SK-N-SH (cell line): ENCODE measurements at regions not wholly inside any gene's neighbourhood (a gene's known extent, or its start where the extent isn't known, plus 50 kb on each side); places are given as distances from the start of the nearest gene placed in this dataset.

Source experiments
- CTCF ChIA-PET: fragments of 300-600, 350-600 bp; formaldehyde crosslinking; extraction: SDS; loops from one replicate; lab custom pipeline; 2021; lab: Yijun Ruan, JAX
- POLR2A ChIA-PET: fragments of 350-600 bp; sonication (Branson Sonifier 250); formaldehyde crosslinking; extraction: SDS; loops from one replicate; lab custom pipeline; 2020; ENCODE audit warnings: antibody characterized with exemption, inconsistent platforms; lab: Yijun Ruan, JAX
- DNase-seq: peaks from one replicate; pipeline ENCODE4 v3.0.0; 2012
- H2AFZ ChIP-seq: fragments of 200-600 bp; sonication (generic); 2 replicates; pipeline ENCODE4 v1.8.1; 2016; ENCODE audit warnings: antibody characterized with exemption, mild to moderate bottlenecking, low read depth
- H3F3A ChIP-seq: fragments of 200-600 bp; sonication (generic); replicated peaks from 2 replicates; pipeline ENCODE3; 2016; ENCODE audit warnings: antibody characterized with exemption, mild to moderate bottlenecking; ENCODE audit not compliant: insufficient read depth
- H3K27ac ChIP-seq, 2 experiments: fragments of 200-500 bp in 1 of 2; fragments of 200-600 bp in 1 of 2; sonication (Bioruptor generic) in 1 of 2; sonication (generic), shearing (Covaris generic) in 1 of 2; 2 replicates each; pipeline versions ENCODE4 v1.5.1 to v1.6.1; 2014 to 2016; ENCODE audit warnings: low read depth in 2 of 2, inconsistent platforms in 1 of 2, low read length in 1 of 2, mild to moderate bottlenecking in 1 of 2, mixed read lengths in 1 of 2
- H3K27me3 ChIP-seq: fragments of 200-600 bp; sonication (generic), shearing (Covaris generic); 2 replicates; pipeline ENCODE4 v1.6.1; 2016; ENCODE audit warnings: mixed run types; ENCODE audit not compliant: insufficient read depth
- H3K36me3 ChIP-seq, 2 experiments: fragments of 200-500 bp in 1 of 2; fragments of 200-600 bp in 1 of 2; sonication (Bioruptor generic) in 1 of 2; sonication (generic) in 1 of 2; replicated peaks in 1 of 2; 2 replicates each; pipeline versions ENCODE3 to v1.5.1; 2014 to 2016; ENCODE audit warnings: low read length in 1 of 2, mild to moderate bottlenecking in 1 of 2; ENCODE audit not compliant: insufficient read depth in 2 of 2, control insufficient read depth in 1 of 2
- H3K4me1 ChIP-seq, 2 experiments: fragments of 200-500 bp in 1 of 2; fragments of 200-600 bp in 1 of 2; sonication (Bioruptor generic) in 1 of 2; sonication (generic), shearing (Covaris generic) in 1 of 2; 2 replicates each; pipeline versions ENCODE4 v1.5.1 to v1.6.1; 2014 to 2016; ENCODE audit warnings: low read depth in 1 of 2, low read length in 1 of 2, mixed run types in 1 of 2; ENCODE audit not compliant: insufficient read depth in 2 of 2, control insufficient read depth in 1 of 2
- H3K4me2 ChIP-seq: fragments of 200-600 bp; sonication (generic), shearing (Covaris generic); 2 replicates; pipeline ENCODE4 v1.6.1; 2017; ENCODE audit warnings: mixed run types
- H3K4me3 ChIP-seq, 2 experiments: fragments of 200-500 bp in 1 of 2; fragments of 200-600 bp in 1 of 2; sonication (Bioruptor generic) in 1 of 2; sonication (generic), shearing (Covaris generic) in 1 of 2; 2 replicates each; pipeline versions ENCODE4 v1.5.1 to v1.8.1; 2014 to 2016; ENCODE audit warnings: low read depth in 2 of 2, inconsistent platforms in 1 of 2, low read length in 1 of 2, mild to moderate bottlenecking in 1 of 2, mixed read lengths in 1 of 2, moderate library complexity in 1 of 2
- H3K79me2 ChIP-seq: fragments of 200-600 bp; sonication (generic); 2 replicates; pipeline ENCODE4 v1.8.1; 2017; ENCODE audit warnings: mild to moderate bottlenecking; ENCODE audit not compliant: insufficient read depth
- H3K9ac ChIP-seq: fragments of 200-600 bp; sonication (generic); 2 replicates; pipeline ENCODE4 v1.6.1; 2017; ENCODE audit warnings: mixed run types
- H3K9me2 ChIP-seq: fragments of 200-600 bp; sonication (generic); 2 replicates; pipeline ENCODE4 v1.6.1; 2017; ENCODE audit warnings: mixed run types
- H3K9me3 ChIP-seq: fragments of 200-600 bp; sonication (generic); 2 replicates; pipeline ENCODE4 v1.6.1; 2017; ENCODE audit warnings: mixed run types, mild to moderate bottlenecking, moderate library complexity
- H4K20me1 ChIP-seq: fragments of 200-600 bp; sonication (generic); 2 replicates; pipeline ENCODE4 v1.6.1; 2017; ENCODE audit warnings: mild to moderate bottlenecking, mixed run types; ENCODE audit not compliant: insufficient read depth
- CHD2 ChIP-seq: fragments of 150-350 bp; IDR thresholded peaks from 2 replicates; pipeline ENCODE4 v1.6.1; 2018; ENCODE audit warnings: low read length; ENCODE audit not compliant: partially characterized antibody
- ELF1 ChIP-seq: IDR thresholded peaks from 2 replicates; pipeline ENCODE4 v1.4.0; 2012
- EP300 ChIP-seq, 2 experiments: IDR thresholded peaks; 2 replicates each; pipeline versions ENCODE4 v1.4.0 to v1.6.1; 2012; ENCODE audit warnings: borderline replicate concordance in 1 of 2, low read depth in 1 of 2, low read length in 1 of 2
- EZH2phosphoT487 ChIP-seq: fragments of 200-600 bp; sonication (generic); IDR thresholded peaks from 2 replicates; pipeline ENCODE4 v1.6.1; 2017; ENCODE audit warnings: low read depth, mixed run types, mild to moderate bottlenecking, antibody characterized with exemption, moderate library complexity, borderline replicate concordance
- FOXJ3 ChIP-seq: sonication (generic); formaldehyde crosslinking; IDR thresholded peaks from 2 replicates; pipeline ENCODE4 v1.5.1; 2020; ENCODE audit warnings: mild to moderate bottlenecking, missing genetic modification reagents
- FOXM1 ChIP-seq: IDR thresholded peaks from 2 replicates; pipeline ENCODE4 v1.4.0; 2012; ENCODE audit warnings: low read depth, mild to moderate bottlenecking
- GABPA ChIP-seq: IDR thresholded peaks from 2 replicates; pipeline ENCODE4 v1.4.0; 2012; ENCODE audit warnings: low read depth, mild to moderate bottlenecking
- GATA2 ChIP-seq: sonication (generic); formaldehyde crosslinking; IDR thresholded peaks from 2 replicates; pipeline ENCODE4 v1.5.0; 2020; ENCODE audit warnings: mild to moderate bottlenecking, missing genetic modification reagents
- JUND ChIP-seq: IDR thresholded peaks from 2 replicates; pipeline ENCODE4 v1.4.0; 2012
- MEF2A ChIP-seq: IDR thresholded peaks from 2 replicates; pipeline ENCODE4 v1.4.0; 2012; ENCODE audit warnings: low read depth, borderline replicate concordance
- MXI1 ChIP-seq: IDR thresholded peaks from 2 replicates; pipeline ENCODE4 v1.6.1; 2012; ENCODE audit warnings: mild to moderate bottlenecking, low read depth, low read length, improper control_type of control experiment
- NFIC ChIP-seq: IDR thresholded peaks from 2 replicates; pipeline ENCODE4 v1.4.0; 2012; ENCODE audit warnings: borderline replicate concordance
- SIN3A ChIP-seq: IDR thresholded peaks from 2 replicates; pipeline ENCODE4 v1.6.1; 2012; ENCODE audit warnings: low read depth, mild to moderate bottlenecking, low read length, moderate library complexity, borderline replicate concordance
- SMC3 ChIP-seq: IDR thresholded peaks from 2 replicates; pipeline ENCODE4 v1.6.1; 2012; ENCODE audit warnings: low read depth, low read length, improper control_type of control experiment
- TCF12 ChIP-seq: IDR thresholded peaks from 2 replicates; pipeline ENCODE4 v1.4.0; 2012
- TEAD4 ChIP-seq: IDR thresholded peaks from 2 replicates; pipeline ENCODE4 v1.4.0; 2012; ENCODE audit warnings: mild to moderate bottlenecking, borderline replicate concordance; ENCODE audit not compliant: insufficient read depth
- YY1 ChIP-seq: IDR thresholded peaks from 2 replicates; pipeline ENCODE4 v1.4.0; 2012; ENCODE audit warnings: low read depth, mild to moderate bottlenecking
- WGBS: methylation state at CpG from one replicate; pipeline ENCODE4 v1.1.6; 2017; ENCODE audit warnings: low lambda C conversion rate; 5-methylcytosine and 5-hydroxymethylcytosine counted together
- TF ChIP-seq, protein P1 (sequence below): IDR thresholded peaks from 2 replicates; pipeline ENCODE4 v1.4.0; 2012; ENCODE audit warnings: low read depth, borderline replicate concordance
- TF ChIP-seq, protein P2 (sequence below): fragments of 150-350 bp; IDR thresholded peaks from 2 replicates; pipeline ENCODE4 v1.6.1; 2016; ENCODE audit warnings: mild to moderate bottlenecking, low read depth, low read length
- TF ChIP-seq, protein P3 (sequence below): IDR thresholded peaks from 2 replicates; pipeline ENCODE4; 2012
- TF ChIP-seq, protein P4 (sequence below): fragments of 150-350 bp; IDR thresholded peaks from 2 replicates; pipeline ENCODE4 v1.6.1; 2017; ENCODE audit warnings: antibody characterized with exemption, low read length, low read depth, borderline replicate concordance

DNA sequence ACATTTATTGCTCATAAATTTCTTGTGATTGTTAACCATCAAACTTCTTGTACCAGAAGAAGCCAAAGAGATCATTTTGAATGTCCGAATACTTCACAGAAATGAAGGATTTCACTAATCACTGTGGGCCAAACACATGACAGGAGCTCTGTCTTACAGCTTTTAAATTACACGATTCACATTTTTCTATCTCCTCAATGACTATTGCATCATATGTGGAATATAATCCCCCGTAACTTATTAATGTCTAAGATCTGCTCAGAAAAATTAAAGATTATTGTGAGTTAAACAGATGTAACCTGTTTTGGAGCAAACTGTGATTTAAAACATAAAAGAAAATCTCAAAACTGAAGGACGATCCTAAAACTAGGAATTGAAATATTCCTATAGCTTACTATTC lies 645.2 kb upstream of the COX7C start:
- no peaks in the 10 kb centered on the region for H3F3A ChIP-seq
- WGBS, result 4% methylated on average over 4 of the region's 4 CpGs
- no peaks in the 10 kb centered on the region for H3K4me1 ChIP-seq
- no peak overlapping the region for H2AFZ ChIP-seq
- H3K4me3 ChIP-seq, result no peak overlapping the region
- no peaks in the 10 kb centered on the region for H3K36me3 ChIP-seq
- H3K9me3 ChIP-seq, result no peaks in the 10 kb centered on the region
- H4K20me1 ChIP-seq, result no peaks in the 10 kb centered on the region
- POLR2A ChIA-PET, result no interaction called here
- H3K27me3 ChIP-seq, result no peaks in the 10 kb centered on the region
- no peak for TF ChIP-seq FOXM1
- no peak for TF ChIP-seq CHD2
- no peak for TF ChIP-seq SMC3
- no peak for TF ChIP-seq SIN3A
- TF ChIP-seq TCF12, result no peak
- TF ChIP-seq YY1, result no peak
- TF ChIP-seq FOXJ3 (CRISPR knock-in tag), result no peak
- TF ChIP-seq, protein P1, sequence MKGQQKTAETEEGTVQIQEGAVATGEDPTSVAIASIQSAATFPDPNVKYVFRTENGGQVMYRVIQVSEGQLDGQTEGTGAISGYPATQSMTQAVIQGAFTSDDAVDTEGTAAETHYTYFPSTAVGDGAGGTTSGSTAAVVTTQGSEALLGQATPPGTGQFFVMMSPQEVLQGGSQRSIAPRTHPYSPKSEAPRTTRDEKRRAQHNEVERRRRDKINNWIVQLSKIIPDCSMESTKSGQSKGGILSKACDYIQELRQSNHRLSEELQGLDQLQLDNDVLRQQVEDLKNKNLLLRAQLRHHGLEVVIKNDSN, result no peak
- no peak for TF ChIP-seq EP300 (IDR thresholded peaks at IDR 0.05; ENCODE audit: borderline replicate concordance in 1 of 2, low read depth in 1 of 2, low read length in 1 of 2)
- no peak for TF ChIP-seq MXI1
- TF ChIP-seq, protein P2, sequence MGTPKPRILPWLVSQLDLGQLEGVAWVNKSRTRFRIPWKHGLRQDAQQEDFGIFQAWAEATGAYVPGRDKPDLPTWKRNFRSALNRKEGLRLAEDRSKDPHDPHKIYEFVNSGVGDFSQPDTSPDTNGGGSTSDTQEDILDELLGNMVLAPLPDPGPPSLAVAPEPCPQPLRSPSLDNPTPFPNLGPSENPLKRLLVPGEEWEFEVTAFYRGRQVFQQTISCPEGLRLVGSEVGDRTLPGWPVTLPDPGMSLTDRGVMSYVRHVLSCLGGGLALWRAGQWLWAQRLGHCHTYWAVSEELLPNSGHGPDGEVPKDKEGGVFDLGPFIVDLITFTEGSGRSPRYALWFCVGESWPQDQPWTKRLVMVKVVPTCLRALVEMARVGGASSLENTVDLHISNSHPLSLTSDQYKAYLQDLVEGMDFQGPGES, result no peak
- TF ChIP-seq GABPA, result no peak
- no peak for TF ChIP-seq EZH2phosphoT487
- TF ChIP-seq, protein P3, sequence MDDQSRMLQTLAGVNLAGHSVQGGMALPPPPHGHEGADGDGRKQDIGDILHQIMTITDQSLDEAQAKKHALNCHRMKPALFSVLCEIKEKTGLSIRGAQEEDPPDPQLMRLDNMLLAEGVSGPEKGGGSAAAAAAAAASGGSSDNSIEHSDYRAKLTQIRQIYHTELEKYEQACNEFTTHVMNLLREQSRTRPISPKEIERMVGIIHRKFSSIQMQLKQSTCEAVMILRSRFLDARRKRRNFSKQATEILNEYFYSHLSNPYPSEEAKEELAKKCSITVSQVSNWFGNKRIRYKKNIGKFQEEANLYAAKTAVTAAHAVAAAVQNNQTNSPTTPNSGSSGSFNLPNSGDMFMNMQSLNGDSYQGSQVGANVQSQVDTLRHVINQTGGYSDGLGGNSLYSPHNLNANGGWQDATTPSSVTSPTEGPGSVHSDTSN, result no peak
- TF ChIP-seq GATA2, result no peak
- TF ChIP-seq ELF1, result no peak
- no peak for TF ChIP-seq JUND
- no peak for TF ChIP-seq NFIC
- H3K4me2 ChIP-seq, result no peak overlapping the region
- CTCF ChIA-PET, result no interaction called here
- H3K9ac ChIP-seq, result no peak overlapping the region
- no peak for DNase-seq
- no peaks in the 10 kb centered on the region for H3K79me2 ChIP-seq
- no peak overlapping the region for H3K27ac ChIP-seq
- no peaks in the 10 kb centered on the region; the same call in 1 of the 2 replicates for H3K9me2 ChIP-seq

DNA sequence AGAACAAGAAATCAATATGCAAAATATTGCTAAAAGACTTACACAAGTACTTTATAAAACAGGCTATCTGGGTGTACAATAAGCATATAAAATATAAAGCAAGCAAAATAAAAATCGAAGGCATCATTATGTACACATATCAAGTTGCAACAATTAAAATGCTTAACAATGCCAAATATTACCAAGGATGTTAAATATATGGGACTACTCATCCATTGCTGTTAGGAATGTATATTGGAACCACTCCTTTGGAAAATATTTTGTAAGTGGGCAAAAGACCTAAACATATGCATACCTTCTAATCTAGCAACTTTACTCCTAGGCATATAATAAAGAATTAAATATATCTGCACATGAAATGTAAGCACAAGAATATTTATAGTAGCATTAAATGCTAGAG lies 632.6 kb upstream of the COX7C start:
- no peaks in the 10 kb centered on the region for H3K9me3 ChIP-seq
- no peaks in the 10 kb centered on the region for H3K36me3 ChIP-seq
- no peak overlapping the region for H3K4me3 ChIP-seq
- no peak overlapping the region for H2AFZ ChIP-seq
- H3K4me2 ChIP-seq, result no peak overlapping the region
- no peak overlapping the region for H3K27ac ChIP-seq
- H3K79me2 ChIP-seq, result no peaks in the 10 kb centered on the region
- no peaks in the 10 kb centered on the region for H3K4me1 ChIP-seq
- no peak overlapping the region for H3K9ac ChIP-seq
- ChIA-PET POLR2A (no interaction called here), CTCF (no interaction called here)
- TF ChIP-seq ELF1, result no peak
- no peak for TF ChIP-seq TEAD4
- TF ChIP-seq, protein P4, sequence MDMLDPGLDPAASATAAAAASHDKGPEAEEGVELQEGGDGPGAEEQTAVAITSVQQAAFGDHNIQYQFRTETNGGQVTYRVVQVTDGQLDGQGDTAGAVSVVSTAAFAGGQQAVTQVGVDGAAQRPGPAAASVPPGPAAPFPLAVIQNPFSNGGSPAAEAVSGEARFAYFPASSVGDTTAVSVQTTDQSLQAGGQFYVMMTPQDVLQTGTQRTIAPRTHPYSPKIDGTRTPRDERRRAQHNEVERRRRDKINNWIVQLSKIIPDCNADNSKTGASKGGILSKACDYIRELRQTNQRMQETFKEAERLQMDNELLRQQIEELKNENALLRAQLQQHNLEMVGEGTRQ, result no peak
- no peak for TF ChIP-seq FOXM1
- no peak for TF ChIP-seq JUND
- no peak for TF ChIP-seq MEF2A
- TF ChIP-seq MXI1, result no peak
- TF ChIP-seq EZH2phosphoT487, result no peak
- TF ChIP-seq, protein P2, result no peak
- no peak for TF ChIP-seq NFIC
- TF ChIP-seq YY1, result no peak
- TF ChIP-seq EP300 (IDR thresholded peaks at IDR 0.05; ENCODE audit: borderline replicate concordance in 1 of 2, low read depth in 1 of 2, low read length in 1 of 2), result no peak
- H3K27me3 ChIP-seq, result no peaks in the 10 kb centered on the region; the same call in 1 of the 2 replicates
- no peaks in the 10 kb centered on the region for H4K20me1 ChIP-seq
- 0 out of 2 replicates have a peak, but pooled peaks cover 4% of the 10 kb centered on the region for H3K9me2 ChIP-seq
- DNase-seq, result no peak
- H3F3A ChIP-seq, result no peaks in the 10 kb centered on the region
- WGBS, result 2% methylated on average over 1 of the region's 1 CpG
